GM12875 (cell line): ENCODE measurements at regions not wholly inside any gene's neighbourhood (a gene's known extent, or its start where the extent isn't known, plus 50 kb on each side); places are given as distances from the start of the nearest gene placed in this dataset.
"Not testable (repeated sequence)": the region's sequence is repeated elsewhere in the genome, so short reads cannot be mapped to it uniquely, and the experiment has no call there.

Experiments used
- H3K4me3 ChIP-seq: one replicate; pipeline ENCODE4 v1.5.1; 2011; ENCODE audit warnings: low read depth, low read length, control low read depth
- TF ChIP-seq, protein P1 (sequence below): IDR thresholded peaks from 2 replicates; pipeline ENCODE4 v1.5.1; 2011; ENCODE audit warnings: low read depth, mild to moderate bottlenecking, control low read depth, inconsistent platforms, low read length, moderate library complexity, borderline replicate concordance; ENCODE audit not compliant: insufficient read depth

DNA sequence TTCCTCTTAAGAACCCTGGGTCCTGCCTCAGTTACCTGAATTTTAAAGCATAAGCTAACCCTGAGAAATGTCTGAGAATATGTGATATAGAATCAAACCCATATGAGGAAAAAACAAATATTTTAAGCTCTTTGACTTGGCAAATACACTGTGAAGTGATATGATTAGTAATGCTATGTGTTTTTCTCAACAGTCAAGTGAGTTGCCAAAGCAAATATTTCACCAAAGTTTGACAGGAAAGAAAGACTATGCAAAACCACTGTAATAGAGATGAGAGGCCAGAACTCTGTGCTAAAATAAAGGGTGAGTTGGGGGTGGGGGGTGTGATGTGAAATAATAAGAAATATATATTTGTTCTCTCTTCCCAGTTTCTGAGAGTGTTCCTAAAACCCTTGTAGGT, 613.5 kb upstream of the CCDC179 start:
- TF ChIP-seq, protein P1, sequence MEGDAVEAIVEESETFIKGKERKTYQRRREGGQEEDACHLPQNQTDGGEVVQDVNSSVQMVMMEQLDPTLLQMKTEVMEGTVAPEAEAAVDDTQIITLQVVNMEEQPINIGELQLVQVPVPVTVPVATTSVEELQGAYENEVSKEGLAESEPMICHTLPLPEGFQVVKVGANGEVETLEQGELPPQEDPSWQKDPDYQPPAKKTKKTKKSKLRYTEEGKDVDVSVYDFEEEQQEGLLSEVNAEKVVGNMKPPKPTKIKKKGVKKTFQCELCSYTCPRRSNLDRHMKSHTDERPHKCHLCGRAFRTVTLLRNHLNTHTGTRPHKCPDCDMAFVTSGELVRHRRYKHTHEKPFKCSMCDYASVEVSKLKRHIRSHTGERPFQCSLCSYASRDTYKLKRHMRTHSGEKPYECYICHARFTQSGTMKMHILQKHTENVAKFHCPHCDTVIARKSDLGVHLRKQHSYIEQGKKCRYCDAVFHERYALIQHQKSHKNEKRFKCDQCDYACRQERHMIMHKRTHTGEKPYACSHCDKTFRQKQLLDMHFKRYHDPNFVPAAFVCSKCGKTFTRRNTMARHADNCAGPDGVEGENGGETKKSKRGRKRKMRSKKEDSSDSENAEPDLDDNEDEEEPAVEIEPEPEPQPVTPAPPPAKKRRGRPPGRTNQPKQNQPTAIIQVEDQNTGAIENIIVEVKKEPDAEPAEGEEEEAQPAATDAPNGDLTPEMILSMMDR = no peak
- H3K4me3 ChIP-seq = no peak overlapping the region

DNA sequence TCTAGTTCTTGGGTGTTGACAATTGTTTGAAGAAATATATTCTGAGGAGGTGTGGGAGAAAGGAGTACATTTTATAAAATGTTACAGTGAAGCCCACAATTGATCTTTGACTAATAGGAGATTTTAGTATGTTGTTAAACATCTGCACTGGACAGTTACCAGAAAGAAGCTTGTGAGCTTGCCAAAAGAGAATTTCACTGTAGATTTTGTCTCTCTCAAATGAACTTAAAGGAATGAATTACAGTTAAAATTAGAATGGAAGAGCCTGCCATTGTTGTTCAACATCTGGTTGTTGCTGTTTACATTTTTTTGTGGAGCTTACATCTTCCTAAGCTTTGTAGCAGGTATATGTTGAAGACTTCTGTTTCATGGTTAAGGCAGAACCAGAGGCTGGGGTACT, 620.5 kb upstream of the CCDC179 start:
- H3K4me3 ChIP-seq = no peak overlapping the region
- TF ChIP-seq, protein P1 = no peak

DNA sequence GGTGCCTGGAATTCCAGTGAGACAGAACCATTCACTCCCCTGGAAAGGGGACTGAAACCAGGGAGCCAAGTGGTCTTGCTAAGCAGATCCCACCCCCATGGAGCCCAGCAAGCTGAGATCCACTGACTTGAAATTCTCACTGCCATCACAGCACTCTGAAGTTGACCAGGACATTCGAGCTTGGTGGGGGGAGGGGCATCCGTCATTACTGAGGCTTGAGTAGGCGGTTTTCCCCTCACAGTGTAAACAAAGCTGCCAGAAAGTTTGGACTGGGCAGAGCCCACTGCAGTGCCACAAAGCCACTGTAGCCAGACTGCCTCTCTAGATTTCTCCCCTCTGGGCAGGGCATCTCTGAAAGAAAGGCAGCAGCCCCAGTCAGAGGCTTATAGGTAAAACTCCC, 623.9 kb upstream of the CCDC179 start:
- not testable (repeated sequence) for H3K4me3 ChIP-seq

DNA sequence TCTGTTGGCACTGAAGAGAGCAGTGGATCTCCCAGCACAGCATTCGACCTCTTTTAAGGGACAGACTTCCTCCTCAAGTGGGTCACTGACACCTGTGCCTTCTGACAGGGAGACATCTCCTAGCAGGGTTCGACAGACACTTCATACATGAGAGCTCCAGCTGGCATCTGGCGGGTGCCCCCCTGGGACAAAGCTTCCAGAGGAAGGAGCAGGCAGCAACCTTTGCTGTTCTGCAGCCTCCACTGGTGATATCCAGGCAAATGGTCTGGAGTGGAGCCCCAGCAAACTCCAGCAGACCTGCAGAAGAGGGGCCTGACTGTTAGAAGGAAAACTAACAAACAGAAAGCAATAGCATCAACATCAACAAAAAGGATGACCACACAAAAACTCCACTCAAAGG, 624.3 kb upstream of the CCDC179 start:
- H3K4me3 ChIP-seq = not testable (repeated sequence)

DNA sequence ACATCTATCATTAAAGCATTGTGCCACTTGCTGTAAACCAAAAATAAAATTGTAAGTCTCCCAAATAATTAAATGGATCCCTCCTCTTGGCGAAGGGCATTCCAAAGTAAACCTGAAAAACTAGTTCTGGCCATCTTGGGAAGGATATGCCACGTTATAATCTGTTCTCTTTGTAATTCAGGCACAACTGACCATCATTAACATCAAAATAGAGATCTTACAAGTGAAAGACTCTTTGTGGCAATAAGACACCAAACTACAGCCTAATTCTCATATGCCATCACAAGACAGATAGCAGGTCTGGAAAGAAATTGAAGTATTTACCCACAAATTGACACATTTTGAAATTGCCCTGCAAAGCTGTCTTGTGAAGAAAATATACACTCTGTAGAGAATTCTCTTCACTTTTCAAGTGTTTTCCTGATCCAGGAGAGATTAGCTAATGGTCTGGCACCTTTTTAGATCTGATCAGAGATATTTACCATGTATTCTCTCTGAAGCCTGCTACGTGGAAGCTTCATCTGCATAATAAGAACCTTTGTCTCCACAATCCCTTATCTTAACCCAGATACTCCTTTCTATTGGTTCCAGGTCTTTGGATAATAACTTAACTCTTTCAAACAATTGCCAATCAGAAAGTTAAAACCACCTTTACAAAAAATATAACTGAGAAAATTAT, 630.4 kb upstream of the CCDC179 start:
- TF ChIP-seq, protein P1 = no peak
- H3K4me3 ChIP-seq = no peak overlapping the region

DNA sequence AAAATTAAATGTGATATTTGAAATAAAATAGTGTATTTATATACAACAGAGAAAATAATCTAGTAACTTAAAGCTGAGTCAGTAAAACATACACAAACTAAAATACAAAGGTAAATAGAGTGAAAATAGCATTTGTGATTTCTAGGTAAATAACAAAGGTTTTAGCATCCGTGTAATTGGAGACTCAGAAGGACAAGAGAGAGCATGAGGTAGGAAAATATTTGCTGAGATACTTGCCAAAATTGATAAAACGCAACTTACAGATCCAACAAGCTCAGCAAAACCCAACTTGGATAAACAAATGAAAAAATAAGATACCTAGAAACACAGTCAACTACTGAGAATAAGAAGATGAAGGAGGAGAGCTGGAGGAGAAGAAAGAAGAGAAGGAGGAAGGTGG, 634.7 kb upstream of the CCDC179 start:
- TF ChIP-seq, protein P1 = no peak
- H3K4me3 ChIP-seq = no peak overlapping the region

DNA sequence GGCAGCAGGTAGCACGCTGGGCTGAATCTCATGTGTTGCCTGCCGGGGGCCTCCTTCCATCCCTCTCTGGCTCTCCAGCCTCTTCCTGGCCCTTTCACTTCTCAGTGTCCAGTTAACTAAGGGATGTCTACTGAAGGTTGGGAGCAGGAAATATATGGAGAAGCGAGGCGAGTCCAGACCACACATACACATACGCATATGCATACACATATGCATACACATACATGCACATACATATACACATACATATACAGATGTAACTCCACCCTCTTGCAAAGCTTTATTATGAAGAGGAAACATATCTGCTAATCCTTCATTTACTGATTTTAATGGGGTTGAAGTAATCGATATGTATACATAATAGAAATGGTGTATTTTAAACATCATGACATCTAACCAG, 636.1 kb upstream of the CCDC179 start:
- H3K4me3 ChIP-seq = no peak overlapping the region
- TF ChIP-seq, protein P1 = no peak

DNA sequence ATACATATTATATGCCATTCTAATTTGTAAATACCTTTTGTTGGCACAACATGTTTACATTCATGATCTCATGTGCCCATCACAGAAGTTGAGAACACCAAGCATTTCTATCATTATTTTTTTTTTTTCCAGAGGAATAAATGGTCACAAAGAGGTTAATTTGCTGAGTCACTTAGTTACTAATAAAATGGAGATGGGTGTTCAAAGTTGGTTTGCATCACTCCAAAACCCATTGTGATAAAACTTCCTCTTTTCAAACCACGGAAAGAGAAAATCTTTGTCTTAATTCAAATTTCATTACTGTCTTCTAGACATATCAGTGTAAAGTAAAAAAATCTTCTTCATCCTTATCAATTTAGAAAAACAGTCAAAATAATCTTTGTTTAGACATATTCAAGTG, 636.8 kb upstream of the CCDC179 start:
- TF ChIP-seq, protein P1 = no peak
- no peak overlapping the region for H3K4me3 ChIP-seq
